Lung (tissue), 11 donors: ENCODE measurements at regions not wholly inside any gene's neighbourhood (a gene's known extent, or its start where the extent isn't known, plus 50 kb on each side); places are given as distances from the start of the nearest gene placed in this dataset.

Source experiments
- ATAC-seq: fragments of 200-7000 bp; cut with Tn5 transposase; one replicate; pipeline ENCODE4 v1.9.1; 2020; ENCODE audit warnings: moderate number of reproducible peaks; ENCODE audit not compliant: insufficient read depth, low FRiP score
- DNase-seq, 3 donors: peaks; one replicate each; pipeline ENCODE4 v3.0.0-alpha.2; 2013 to 2017
- H3K27ac ChIP-seq, 2 donors: one replicate each; pipeline ENCODE4 v1.5.1; 2013; ENCODE audit warnings: mild to moderate bottlenecking in 2 of 2, moderate library complexity in 2 of 2, control low read depth in 1 of 2, inconsistent platforms in 1 of 2, low read depth in 1 of 2, low read length in 1 of 2
- H3K27me3 ChIP-seq, 3 donors: one replicate each; pipeline ENCODE4 v1.5.1; 2013; ENCODE audit warnings: low read length in 2 of 3; ENCODE audit not compliant: control insufficient read depth in 3 of 3, insufficient read depth in 3 of 3
- H3K36me3 ChIP-seq, 4 donors: one replicate each; pipeline ENCODE4 v1.5.1; 2013; ENCODE audit warnings: low read length in 4 of 4, mild to moderate bottlenecking in 1 of 4, moderate library complexity in 1 of 4; ENCODE audit not compliant: control insufficient read depth in 4 of 4, insufficient read depth in 4 of 4
- H3K4me1 ChIP-seq, 5 donors: one replicate each; pipeline ENCODE4 v1.5.1; 2013; ENCODE audit warnings: low read length in 5 of 5, mild to moderate bottlenecking in 2 of 5, moderate library complexity in 1 of 5; ENCODE audit not compliant: control insufficient read depth in 5 of 5, insufficient read depth in 5 of 5
- H3K4me3 ChIP-seq: one replicate; pipeline ENCODE4 v1.5.1; 2013; ENCODE audit warnings: mild to moderate bottlenecking, control low read depth, moderate library complexity
- H3K9ac ChIP-seq, 2 donors: one replicate each; pipeline ENCODE4 v1.5.1; 2013; ENCODE audit warnings: low read length in 2 of 2, control low read depth in 1 of 2; ENCODE audit not compliant: insufficient read depth in 1 of 2
- H3K9me3 ChIP-seq, 4 donors: one replicate each; pipeline ENCODE4 v1.5.1; 2013; ENCODE audit warnings: low read length in 3 of 4, mild to moderate bottlenecking in 1 of 4, moderate library complexity in 1 of 4; ENCODE audit not compliant: control insufficient read depth in 4 of 4, insufficient read depth in 3 of 4
- CTCF ChIP-seq: IDR thresholded peaks from 2 replicates; pipeline ENCODE4 v1.5.1; 2012; ENCODE audit warnings: mild to moderate bottlenecking; ENCODE audit errors: control extremely low read depth, extremely low read depth
- WGBS, 2 donors: extraction: QIAGEN DNeasy Blood & Tissue Kit; methylation state at CpG; one replicate each; pipeline ENCODE4 v1.1.7; 2013; 5-methylcytosine and 5-hydroxymethylcytosine counted together
- donor health status: control.
- donor health status: control.
- donor health status: Bipolar disorder and iron deficiency.
- donor health status: healthy.
- donor health status: DM: yes; HTN: yes; CAD: no.

GRCh38 chr17:79150035-79150733 is 75.6 kb downstream of the ENGASE start:
- H3K27ac ChIP-seq = no peak overlapping the region
- no peaks in the 10 kb centered on the region for H3K36me3 ChIP-seq
- ATAC-seq (no peak), DNase-seq (no peak)
- H3K9me3 ChIP-seq = no peaks in the 10 kb centered on the region
- no peak overlapping the region for H3K4me3 ChIP-seq
- 64 to 84% methylated on average over 13 to 14 of the region's 14 CpGs for WGBS, 2 donors
- peaks cover 0 to 3% (median 0%) of the 10 kb centered on the region in 5 donors for H3K4me1 ChIP-seq
- H3K27me3 ChIP-seq = peaks cover 0 to 3% (median 3%) of the 10 kb centered on the region in 3 donors
- H3K9ac ChIP-seq = no peak overlapping the region
- TF ChIP-seq CTCF = no peak

GRCh38 chr17:79148584-79148983 is 74.0 kb downstream of the ENGASE start:
- no peak overlapping the region for H3K27ac ChIP-seq
- H3K4me3 ChIP-seq = no peak overlapping the region
- H3K27me3 ChIP-seq = peaks cover 0 to 3% (median 3%) of the 10 kb centered on the region in 3 donors
- no peaks in the 10 kb centered on the region for H3K9me3 ChIP-seq
- peaks cover 0 to 3% (median 0%) of the 10 kb centered on the region in 5 donors for H3K4me1 ChIP-seq
- no peak for DNase-seq
- no peak for TF ChIP-seq CTCF
- no peak overlapping the region for H3K9ac ChIP-seq
- WGBS, 2 donors = 83 to 89% methylated on average over 10 of the region's 10 CpGs
- H3K36me3 ChIP-seq = no peaks in the 10 kb centered on the region
- ATAC-seq = no peak

GRCh38 chr17:79147746-79148506 is 73.3 kb downstream of the ENGASE start:
- H3K4me3 ChIP-seq = no peak overlapping the region
- no peak overlapping the region for H3K27ac ChIP-seq
- H3K9me3 ChIP-seq = no peaks in the 10 kb centered on the region
- H3K36me3 ChIP-seq = no peaks in the 10 kb centered on the region
- H3K9ac ChIP-seq = no peak overlapping the region
- peaks cover 0 to 3% (median 0%) of the 10 kb centered on the region in 5 donors for H3K4me1 ChIP-seq
- TF ChIP-seq CTCF = no peak
- ATAC-seq (no peak), DNase-seq (no peak)
- 82 to 92% methylated on average over 19 of the region's 19 CpGs for WGBS, 2 donors
- peaks cover 0 to 3% (median 3%) of the 10 kb centered on the region in 3 donors for H3K27me3 ChIP-seq
